ENCODE measurements at regions not wholly inside any gene's neighbourhood (a gene's known extent, or its start where the extent isn't known, plus 50 kb on each side); places are given as distances from the start of the nearest gene placed in this dataset.

DNA sequence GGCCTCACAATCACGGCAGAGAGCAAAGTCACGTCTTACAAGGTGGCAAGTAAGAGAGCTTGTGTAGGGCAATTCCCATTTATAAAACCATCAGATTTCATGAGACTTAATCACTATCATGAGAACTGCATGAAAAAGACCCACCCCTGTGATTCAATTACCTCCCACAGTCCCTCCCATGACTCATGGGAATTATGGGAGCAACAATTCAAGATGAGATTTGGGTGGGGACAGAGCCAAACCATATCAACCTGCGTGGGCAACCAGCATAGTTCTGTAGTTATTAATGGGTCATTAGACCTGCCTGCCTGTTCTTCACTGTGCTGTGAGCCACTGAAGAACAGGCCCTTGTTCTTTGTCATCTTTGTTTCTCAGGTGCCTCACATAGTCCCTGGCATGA lies 593.7 kb upstream of the BOD1L1 start:
- no peak overlapping the region for H3K4me3 Mint-ChIP-seq (ENCODE audit: unreplicated experiment)

GRCh38 chr4:14222377-14223029 lies 595.0 kb upstream of the BOD1L1 start:
- H3K9me3 Mint-ChIP-seq (ENCODE audit: low read depth) = no peaks in the 10 kb centered on the region
- DNase-seq (ENCODE audit: low spot score) = no peak
- no peak overlapping the region for H3K4me3 Mint-ChIP-seq (ENCODE audit: unreplicated experiment)
- no peaks in the 10 kb centered on the region for H3K36me3 Mint-ChIP-seq (ENCODE audit: low read depth)
- H3K27me3 Mint-ChIP-seq (ENCODE audit: low read depth) = no peaks in the 10 kb centered on the region
- H3K27ac Mint-ChIP-seq (ENCODE audit: unreplicated experiment) = no peak overlapping the region
- TF ChIP-seq, protein P1, sequence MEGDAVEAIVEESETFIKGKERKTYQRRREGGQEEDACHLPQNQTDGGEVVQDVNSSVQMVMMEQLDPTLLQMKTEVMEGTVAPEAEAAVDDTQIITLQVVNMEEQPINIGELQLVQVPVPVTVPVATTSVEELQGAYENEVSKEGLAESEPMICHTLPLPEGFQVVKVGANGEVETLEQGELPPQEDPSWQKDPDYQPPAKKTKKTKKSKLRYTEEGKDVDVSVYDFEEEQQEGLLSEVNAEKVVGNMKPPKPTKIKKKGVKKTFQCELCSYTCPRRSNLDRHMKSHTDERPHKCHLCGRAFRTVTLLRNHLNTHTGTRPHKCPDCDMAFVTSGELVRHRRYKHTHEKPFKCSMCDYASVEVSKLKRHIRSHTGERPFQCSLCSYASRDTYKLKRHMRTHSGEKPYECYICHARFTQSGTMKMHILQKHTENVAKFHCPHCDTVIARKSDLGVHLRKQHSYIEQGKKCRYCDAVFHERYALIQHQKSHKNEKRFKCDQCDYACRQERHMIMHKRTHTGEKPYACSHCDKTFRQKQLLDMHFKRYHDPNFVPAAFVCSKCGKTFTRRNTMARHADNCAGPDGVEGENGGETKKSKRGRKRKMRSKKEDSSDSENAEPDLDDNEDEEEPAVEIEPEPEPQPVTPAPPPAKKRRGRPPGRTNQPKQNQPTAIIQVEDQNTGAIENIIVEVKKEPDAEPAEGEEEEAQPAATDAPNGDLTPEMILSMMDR (IDR thresholded peaks at IDR 0.05) = no peak
- peaks cover 8% of the 10 kb centered on the region for H3K4me1 Mint-ChIP-seq (ENCODE audit: low read depth)

More for the DNA sequence above, 593.7 kb upstream of the BOD1L1 start:
- TF ChIP-seq, protein P1 (IDR thresholded peaks at IDR 0.05) = no peak
- Mint-ChIP-seq H3K9me3 (ENCODE audit: low read depth) (no peaks in the 10 kb centered on the region), H3K27ac (ENCODE audit: unreplicated experiment) (no peak overlapping the region), H3K36me3 (ENCODE audit: low read depth) (no peaks in the 10 kb centered on the region), H3K27me3 (ENCODE audit: low read depth) (peaks cover 2% of the 10 kb centered on the region), H3K4me1 (ENCODE audit: low read depth) (peaks cover 8% of the 10 kb centered on the region)
- no peak for DNase-seq (ENCODE audit: low spot score)

GRCh38 chr4:14223461-14223860 lies 595.9 kb upstream of the BOD1L1 start:
- Mint-ChIP-seq H3K27me3 (ENCODE audit: low read depth) (peaks cover 4% of the 10 kb centered on the region), H3K36me3 (ENCODE audit: low read depth) (no peaks in the 10 kb centered on the region), H3K4me3 (ENCODE audit: unreplicated experiment) (no peak overlapping the region), H3K27ac (ENCODE audit: unreplicated experiment) (no peak overlapping the region), H3K4me1 (ENCODE audit: low read depth) (peaks cover 8% of the 10 kb centered on the region), H3K9me3 (ENCODE audit: low read depth) (no peaks in the 10 kb centered on the region)
- TF ChIP-seq, protein P1 (IDR thresholded peaks at IDR 0.05) = no peak
- DNase-seq (ENCODE audit: low spot score) = no peak

- no peaks in the 10 kb centered on the region for H3K36me3 Mint-ChIP-seq (ENCODE audit: low read depth)
- peaks cover 11% of the 10 kb centered on the region for H3K27me3 Mint-ChIP-seq (ENCODE audit: low read depth)
- TF ChIP-seq, protein P1 (IDR thresholded peaks at IDR 0.05) = no peak
- no peaks in the 10 kb centered on the region for H3K9me3 Mint-ChIP-seq (ENCODE audit: low read depth)
- no peak overlapping the region for H3K27ac Mint-ChIP-seq (ENCODE audit: unreplicated experiment)
- H3K4me1 Mint-ChIP-seq (ENCODE audit: low read depth) = peaks cover 8% of the 10 kb centered on the region
- no peak overlapping the region for H3K4me3 Mint-ChIP-seq (ENCODE audit: unreplicated experiment)
- no peak for DNase-seq (ENCODE audit: low spot score)
These were observed 598.2 kb upstream of the BOD1L1 start for GRCh38 chr4:14225688-14226207.

- TF ChIP-seq, protein P1 (IDR thresholded peaks at IDR 0.05) = no peak
- H3K4me1 Mint-ChIP-seq (ENCODE audit: low read depth) = no peaks in the 10 kb centered on the region
- H3K27ac Mint-ChIP-seq (ENCODE audit: unreplicated experiment) = no peak overlapping the region
- H3K27me3 Mint-ChIP-seq (ENCODE audit: low read depth) = peaks cover 32% of the 10 kb centered on the region
- no peaks in the 10 kb centered on the region for H3K9me3 Mint-ChIP-seq (ENCODE audit: low read depth)
- no peak overlapping the region for H3K4me3 Mint-ChIP-seq (ENCODE audit: unreplicated experiment)
- no peaks in the 10 kb centered on the region for H3K36me3 Mint-ChIP-seq (ENCODE audit: low read depth)
- DNase-seq (ENCODE audit: low spot score) = no peak
These were observed 605.6 kb upstream of the BOD1L1 start for GRCh38 chr4:14233126-14233525.

Measured in chondrocyte (in vitro differentiated cells).